Kidney (tissue), 13 donors: ENCODE measurements at regions not wholly inside any gene's neighbourhood (a gene's known extent, or its start where the extent isn't known, plus 50 kb on each side); places are given as distances from the start of the nearest gene placed in this dataset.

Experiments
- DNase-seq, 5 donors: peaks; one replicate each; pipeline ENCODE4 v3.0.0-alpha.2; 2013 to 2020
- FAIRE-seq: peaks from 2 replicates; lab custom pipeline; 2012; peaks lifted over from hg19 to GRCh38; lab: Jason Lieb, UNC
- H3K27ac ChIP-seq, 2 donors: one replicate each; pipeline ENCODE4 v1.7.0; 2013; ENCODE audit warnings: low read depth in 2 of 2, low read length in 2 of 2, inconsistent platforms in 1 of 2
- H3K27me3 ChIP-seq: one replicate; pipeline ENCODE4 v1.7.1; 2013; ENCODE audit warnings: low read length, inconsistent platforms; ENCODE audit not compliant: control insufficient read depth, insufficient read depth
- H3K36me3 ChIP-seq, 3 donors: one replicate each; pipeline versions ENCODE4 v1.7.0 to v1.7.1; 2013; ENCODE audit warnings: low read length in 3 of 3, control low read depth in 1 of 3, inconsistent platforms in 1 of 3; ENCODE audit not compliant: insufficient read depth in 3 of 3, control insufficient read depth in 2 of 3
- H3K4me1 ChIP-seq, 3 donors: one replicate each; pipeline versions ENCODE4 v1.7.0 to v1.7.1; 2013; ENCODE audit warnings: low read length in 3 of 3, inconsistent platforms in 1 of 3, low read depth in 1 of 3; ENCODE audit not compliant: control insufficient read depth in 2 of 3, insufficient read depth in 2 of 3
- H3K4me3 ChIP-seq, 3 donors: one replicate each; pipeline versions ENCODE4 v1.7.0 to v1.8.1; 2013; ENCODE audit warnings: low read length in 3 of 3, control low read depth in 1 of 3, inconsistent platforms in 1 of 3
- H3K9ac ChIP-seq, 3 donors: one replicate each; pipeline versions ENCODE4 v1.7.0 to v1.7.1; 2013; ENCODE audit warnings: low read length in 3 of 3, control low read depth in 1 of 3, inconsistent platforms in 1 of 3
- H3K9me3 ChIP-seq, 3 donors: one replicate each; pipeline versions ENCODE4 v1.7.0 to v1.7.1; 2013; ENCODE audit warnings: low read length in 3 of 3, control low read depth in 1 of 3, inconsistent platforms in 1 of 3; ENCODE audit not compliant: control insufficient read depth in 2 of 3, insufficient read depth in 1 of 3
- intact Hi-C: fragments of 100-400 bp; cut with DNase I; formaldehyde crosslinking; loops from one replicate; pipeline ENCODE4 v1.11.1; 2022
- TF ChIP-seq, protein P1 (sequence below): IDR thresholded peaks from 3 replicates; pipeline ENCODE4 v1.5.1; 2012; ENCODE audit warnings: mild to moderate bottlenecking, moderate library complexity, borderline replicate concordance; ENCODE audit not compliant: insufficient read depth; ENCODE audit errors: extremely low read depth
- donor health status: control.
- donor health status: control.
- donor health status: control.
- donor health status: control.
- donor health status: control.
- donor health status: DM: yes; HTN: yes; CAD: no.
- donor health status: Normal renal cell carcinoma (clear cell type).

DNA sequence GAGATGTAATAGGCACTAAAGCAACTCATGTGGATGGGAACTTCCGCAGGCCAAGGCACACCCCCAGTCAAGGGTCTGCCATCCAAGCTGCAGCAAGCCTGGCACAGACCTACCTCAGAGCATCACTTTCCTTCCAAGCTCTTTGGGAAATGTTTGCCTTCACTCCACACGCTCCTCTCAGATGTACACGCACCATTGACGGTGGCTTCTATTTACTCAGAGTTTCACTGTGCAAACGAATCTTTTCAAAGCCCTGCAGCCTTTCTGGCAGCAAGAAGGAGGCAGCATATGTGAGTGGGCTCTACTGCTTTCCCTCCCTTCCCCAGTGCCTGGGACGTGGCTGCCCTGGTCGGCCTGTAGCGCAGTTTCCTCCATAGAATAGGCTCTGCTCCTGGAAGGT is 60.9 kb upstream of the USP47 start:
- H3K4me3 ChIP-seq: no peak overlapping the region
- TF ChIP-seq, protein P1, sequence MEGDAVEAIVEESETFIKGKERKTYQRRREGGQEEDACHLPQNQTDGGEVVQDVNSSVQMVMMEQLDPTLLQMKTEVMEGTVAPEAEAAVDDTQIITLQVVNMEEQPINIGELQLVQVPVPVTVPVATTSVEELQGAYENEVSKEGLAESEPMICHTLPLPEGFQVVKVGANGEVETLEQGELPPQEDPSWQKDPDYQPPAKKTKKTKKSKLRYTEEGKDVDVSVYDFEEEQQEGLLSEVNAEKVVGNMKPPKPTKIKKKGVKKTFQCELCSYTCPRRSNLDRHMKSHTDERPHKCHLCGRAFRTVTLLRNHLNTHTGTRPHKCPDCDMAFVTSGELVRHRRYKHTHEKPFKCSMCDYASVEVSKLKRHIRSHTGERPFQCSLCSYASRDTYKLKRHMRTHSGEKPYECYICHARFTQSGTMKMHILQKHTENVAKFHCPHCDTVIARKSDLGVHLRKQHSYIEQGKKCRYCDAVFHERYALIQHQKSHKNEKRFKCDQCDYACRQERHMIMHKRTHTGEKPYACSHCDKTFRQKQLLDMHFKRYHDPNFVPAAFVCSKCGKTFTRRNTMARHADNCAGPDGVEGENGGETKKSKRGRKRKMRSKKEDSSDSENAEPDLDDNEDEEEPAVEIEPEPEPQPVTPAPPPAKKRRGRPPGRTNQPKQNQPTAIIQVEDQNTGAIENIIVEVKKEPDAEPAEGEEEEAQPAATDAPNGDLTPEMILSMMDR: no peak
- intact Hi-C loops: no loop called here
- H3K36me3 ChIP-seq: no peaks in the 10 kb centered on the region
- DNase-seq (no peak), FAIRE-seq (no peak)
- H3K4me1 ChIP-seq: no peaks in the 10 kb centered on the region
- no peaks in the 10 kb centered on the region for H3K9me3 ChIP-seq
- H3K27me3 ChIP-seq: no peaks in the 10 kb centered on the region
- H3K27ac ChIP-seq: no peak overlapping the region
- no peak overlapping the region for H3K9ac ChIP-seq

DNA sequence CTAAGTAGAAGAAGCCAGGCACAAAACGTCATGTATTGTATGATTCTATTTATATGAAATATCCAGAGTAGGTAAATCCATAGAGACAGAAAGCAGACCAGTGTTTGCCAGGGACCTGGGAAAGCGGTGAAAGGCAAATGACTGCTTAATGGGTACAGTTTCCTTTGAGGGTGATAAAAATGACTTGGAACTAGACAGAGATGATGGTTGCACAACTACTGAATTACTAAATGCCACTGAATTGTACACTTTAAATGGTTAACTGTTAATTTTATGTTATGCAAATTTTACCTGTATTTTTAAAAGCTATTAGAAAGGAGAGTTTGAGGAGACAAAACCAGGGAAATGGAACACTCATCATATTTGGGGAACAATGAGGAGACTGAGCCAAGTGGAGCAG is 61.8 kb upstream of the USP47 start:
- DNase-seq (no peak), FAIRE-seq (no peak)
- Histone ChIP-seq H3K9ac (no peak overlapping the region), H3K9me3 (no peaks in the 10 kb centered on the region), H3K4me1 (no peaks in the 10 kb centered on the region), H3K36me3 (no peaks in the 10 kb centered on the region), H3K4me3 (no peak overlapping the region), H3K27ac (no peak overlapping the region), H3K27me3 (no peaks in the 10 kb centered on the region)
- TF ChIP-seq, protein P1: no peak
- intact Hi-C loops: no loop called here

DNA sequence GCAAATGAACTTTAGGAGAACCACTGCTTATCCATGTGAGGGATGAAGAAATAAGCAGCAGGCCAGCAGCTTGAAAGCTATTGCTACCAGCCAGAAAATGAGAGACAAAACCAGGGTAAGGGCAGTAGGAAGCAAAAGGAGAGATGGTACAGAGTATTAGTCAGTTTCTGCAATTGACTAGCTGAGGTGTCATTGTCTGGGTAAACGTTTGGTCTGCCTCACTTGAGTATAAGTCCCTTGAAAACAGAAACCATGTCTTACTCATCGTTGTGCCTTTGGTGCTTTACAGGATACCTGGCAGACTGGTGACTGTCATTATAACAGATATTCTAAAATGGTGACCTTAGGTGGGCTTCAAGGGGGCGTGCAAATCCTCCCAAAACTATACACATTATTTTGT is 63.9 kb upstream of the USP47 start:
- no peak overlapping the region for H3K4me3 ChIP-seq
- intact Hi-C loops: no loop called here
- no peaks in the 10 kb centered on the region for H3K4me1 ChIP-seq
- FAIRE-seq: no peak
- H3K36me3 ChIP-seq: no peaks in the 10 kb centered on the region
- H3K9ac ChIP-seq: no peak overlapping the region
- no peak for DNase-seq
- H3K27ac ChIP-seq: no peak overlapping the region
- no peaks in the 10 kb centered on the region for H3K27me3 ChIP-seq
- no peaks in the 10 kb centered on the region for H3K9me3 ChIP-seq
- TF ChIP-seq, protein P1: no peak

DNA sequence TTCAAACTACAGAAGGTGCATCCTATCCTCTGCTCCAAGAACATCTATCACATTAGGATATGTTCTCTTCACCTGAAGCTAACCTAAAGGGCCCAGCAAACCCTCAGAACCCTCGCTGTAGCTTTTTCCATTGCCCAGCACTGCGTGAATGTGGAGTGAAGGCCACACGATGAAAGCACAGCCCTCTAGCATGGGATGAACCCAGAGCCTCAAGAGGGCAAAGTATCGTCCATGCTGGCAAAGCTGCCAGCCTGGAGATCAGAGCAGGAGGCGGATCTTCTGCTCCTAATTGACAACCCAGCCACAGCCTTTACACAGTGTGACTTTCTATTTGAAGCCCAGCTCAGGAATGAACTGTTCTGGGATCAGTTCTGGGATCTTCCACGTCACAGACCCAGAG is 65.1 kb upstream of the USP47 start:
- Histone ChIP-seq H3K9ac (no peak overlapping the region), H3K4me3 (no peak overlapping the region), H3K27ac (no peak overlapping the region), H3K27me3 (no peaks in the 10 kb centered on the region), H3K4me1 (no peaks in the 10 kb centered on the region), H3K36me3 (no peaks in the 10 kb centered on the region), H3K9me3 (no peaks in the 10 kb centered on the region)
- TF ChIP-seq, protein P1: no peak
- DNase-seq: no peak
- FAIRE-seq: no peak
- intact Hi-C loops: no loop called here
